A673 (cell line): ENCODE measurements at regions not wholly inside any gene's neighbourhood (a gene's known extent, or its start where the extent isn't known, plus 50 kb on each side); places are given as distances from the start of the nearest gene placed in this dataset.

Source experiments
- CTCF ChIP-seq: fragments of 300-800, 200-600 bp; sonication (generic); conservative IDR thresholded peaks from 2 replicates; pipeline ENCODE4 v1.5.1; 2017; ENCODE audit warnings: low read depth, mild to moderate bottlenecking, antibody characterized with exemption, low read length, moderate library complexity, mixed read lengths
- EZH2 ChIP-seq: fragments of 200-600 bp; sonication (generic); IDR thresholded peaks from 2 replicates; pipeline ENCODE4 v1.6.1; 2017; ENCODE audit warnings: borderline replicate concordance, low read depth, mild to moderate bottlenecking, mixed read lengths, antibody characterized with exemption, low read length; ENCODE audit not compliant: poor library complexity, severe bottlenecking

GRCh38 chr10:104512800-104513199 is 128.3 kb upstream of the SORCS3 start:
- TF ChIP-seq CTCF: no peak
- TF ChIP-seq EZH2: no peak
